HG03139 (cell line): ENCODE measurements at regions not wholly inside any gene's neighbourhood (a gene's known extent, or its start where the extent isn't known, plus 50 kb on each side); places are given as distances from the start of the nearest gene placed in this dataset.

Source experiments
- ATAC-seq: cut with Tn5 transposase; IDR thresholded peaks from one replicate; pipeline ENCODE4 v1.9.1; 2021; ENCODE audit not compliant: unreplicated experiment

- no peak for ATAC-seq
Observed at GRCh38 chr12:13597837-13598236, 383.6 kb downstream of the GRIN2B start.

GRCh38 chr12:13597166-13597565 is 384.2 kb downstream of the GRIN2B start:
- no peak for ATAC-seq

- ATAC-seq, result no peak
Observed at GRCh38 chr12:13596714-13597113, 384.7 kb downstream of the GRIN2B start.

- ATAC-seq, result no peak
Observed at GRCh38 chr12:13595536-13596443, 385.6 kb downstream of the GRIN2B start.

- no peak for ATAC-seq
Observed at GRCh38 chr12:13594731-13595514, 386.5 kb downstream of the GRIN2B start.

DNA sequence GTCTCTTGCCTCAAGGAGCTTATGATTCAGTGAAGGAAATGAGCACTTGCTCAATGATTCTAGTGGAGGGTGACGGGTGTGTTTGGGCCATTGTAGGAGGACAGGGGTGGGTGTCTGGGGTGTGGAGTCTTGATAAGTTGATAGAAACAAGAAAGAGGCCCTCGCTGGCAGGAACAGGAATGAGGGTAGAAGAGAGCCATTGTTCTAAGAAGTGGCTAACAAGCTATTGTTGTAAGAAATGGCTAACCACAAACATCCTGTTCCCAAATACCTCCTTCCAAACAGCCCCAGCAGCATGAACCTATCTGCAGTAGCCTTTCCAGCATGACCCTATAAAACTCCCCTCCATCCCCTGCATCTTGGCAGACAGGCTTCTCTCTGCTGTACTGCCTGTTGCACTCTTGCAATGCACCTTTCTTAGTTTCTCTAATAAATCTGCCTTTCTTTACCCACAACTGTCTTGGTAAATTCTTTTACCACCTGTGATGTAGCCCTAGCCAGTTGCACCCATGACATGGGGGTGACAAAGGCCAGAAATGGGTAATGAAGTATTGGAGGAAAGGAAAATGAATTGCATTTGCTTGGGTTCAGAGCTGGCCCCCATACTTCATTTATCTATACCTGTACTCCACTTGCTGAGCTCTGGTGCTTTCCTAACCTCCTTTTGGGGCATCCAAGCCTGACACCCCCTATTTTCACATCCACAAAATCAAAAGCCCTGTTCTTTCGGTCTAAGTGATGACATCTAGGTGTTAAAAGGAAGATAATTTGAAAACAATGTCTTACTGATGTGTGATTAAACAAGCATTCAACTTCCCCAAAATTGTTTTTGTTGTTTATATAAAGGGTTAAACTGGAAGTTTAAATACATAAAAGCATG is 389.1 kb downstream of the GRIN2B start:
- ATAC-seq, result no peak

- ATAC-seq, result no peak
Observed at GRCh38 chr12:13591488-13591887, 389.9 kb downstream of the GRIN2B start.

- ATAC-seq, result no peak
Observed at GRCh38 chr12:13591059-13591458, 390.3 kb downstream of the GRIN2B start.

DNA sequence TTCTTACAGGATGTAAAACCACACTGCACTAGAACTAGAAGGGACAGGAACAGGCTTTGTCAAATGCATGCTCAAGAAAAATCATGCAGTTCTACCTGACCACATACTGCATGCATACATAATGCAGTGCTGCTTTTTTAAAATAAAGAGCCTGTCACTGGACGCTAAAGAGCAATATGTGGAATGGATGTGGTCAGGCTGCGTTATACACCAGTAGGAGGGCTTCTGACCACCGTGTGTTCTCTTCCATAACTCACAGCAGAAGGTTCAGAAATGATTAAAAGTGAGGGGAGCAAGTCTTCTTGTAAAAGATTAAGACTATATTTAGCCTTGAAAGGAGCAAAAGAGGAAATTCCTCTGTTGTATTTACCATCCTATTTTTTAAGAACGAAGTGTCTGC is 392.0 kb downstream of the EMP1 start:
- no peak for ATAC-seq

- no peak for ATAC-seq
Observed at GRCh38 chr12:13587721-13588390, 391.3 kb downstream of the EMP1 start.

DNA sequence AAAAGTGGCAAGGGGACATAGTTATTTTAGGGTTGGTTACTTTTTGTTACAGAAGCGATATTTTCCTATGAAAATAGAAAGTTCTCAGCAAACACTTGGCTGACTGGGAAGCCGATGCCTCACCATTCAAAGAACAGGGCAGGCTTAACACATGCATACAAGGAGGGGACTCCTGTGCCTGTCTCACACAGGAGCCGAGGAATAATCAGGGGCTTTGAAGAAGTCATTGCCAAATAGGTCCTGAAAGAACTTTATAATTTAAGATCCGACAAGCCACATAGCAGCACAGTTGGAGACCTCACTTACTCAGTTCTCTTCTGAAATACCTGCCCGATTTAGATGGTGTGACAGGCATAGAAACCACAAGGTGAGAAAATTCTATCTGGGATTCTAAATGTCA is 389.8 kb downstream of the EMP1 start:
- no peak for ATAC-seq

GRCh38 chr12:13584541-13584940 is 388.0 kb downstream of the EMP1 start:
- ATAC-seq, result no peak

DNA sequence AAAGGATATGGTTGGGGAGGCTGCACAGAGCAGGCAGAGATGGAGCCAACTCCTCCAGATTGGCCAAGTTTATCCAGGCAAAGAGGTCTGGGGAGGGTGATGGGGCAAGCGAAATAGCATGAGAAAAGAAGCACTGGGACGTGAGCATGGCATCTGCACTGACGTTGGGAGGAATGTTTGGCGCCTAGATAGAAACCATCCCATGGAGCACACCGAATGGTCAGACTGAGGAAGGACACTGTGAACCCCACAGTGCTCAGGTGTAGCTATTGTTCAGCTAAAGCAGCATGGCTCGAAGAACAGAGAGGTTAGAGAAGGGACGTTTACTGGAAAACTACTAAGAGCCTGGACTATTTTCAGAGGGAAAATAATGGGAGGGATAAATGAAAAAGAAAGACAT is 387.1 kb downstream of the EMP1 start:
- ATAC-seq, result no peak

DNA sequence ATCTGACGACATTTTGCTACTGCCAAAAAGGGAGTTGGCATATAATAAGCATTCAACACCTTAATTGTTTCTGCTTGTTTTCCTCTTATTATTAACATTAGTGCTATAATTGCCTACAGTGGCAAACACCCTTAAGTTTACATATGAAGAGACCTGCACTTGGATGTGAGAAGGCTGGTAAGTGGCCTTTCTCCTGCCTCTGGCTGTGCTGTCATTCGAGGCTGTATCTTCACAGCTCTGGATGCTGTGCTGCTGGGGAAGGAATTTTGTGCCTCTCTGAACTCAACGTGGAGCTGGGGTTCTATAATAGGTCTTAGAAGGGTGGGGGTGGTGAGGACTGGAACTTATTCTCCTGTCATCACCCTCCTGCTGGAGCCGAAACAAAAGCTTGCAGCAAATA is 385.9 kb downstream of the EMP1 start:
- no peak for ATAC-seq

DNA sequence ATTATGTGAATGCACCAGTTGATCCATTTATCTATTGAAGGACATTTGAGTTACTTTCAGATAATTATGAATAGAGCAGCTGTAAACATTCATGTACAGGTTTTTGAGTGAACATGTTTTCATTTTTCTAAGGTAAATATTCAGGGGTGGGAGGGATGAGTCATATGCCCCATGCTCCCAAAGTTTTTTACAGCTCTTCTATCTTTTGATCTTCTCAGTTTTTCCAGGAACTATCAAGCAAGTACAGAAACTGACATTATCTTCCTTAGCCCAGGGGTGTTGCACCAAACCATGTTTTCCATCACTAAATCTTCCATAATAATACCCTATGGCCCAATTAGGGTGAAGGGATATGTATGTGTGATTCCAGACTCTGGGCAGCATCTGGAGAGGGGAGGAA is 384.5 kb downstream of the EMP1 start:
- no peak for ATAC-seq

- no peak for ATAC-seq
Observed at GRCh38 chr12:13580206-13580605, 383.7 kb downstream of the EMP1 start.

GRCh38 chr12:13576935-13577500 is 380.5 kb downstream of the EMP1 start:
- no peak for ATAC-seq

DNA sequence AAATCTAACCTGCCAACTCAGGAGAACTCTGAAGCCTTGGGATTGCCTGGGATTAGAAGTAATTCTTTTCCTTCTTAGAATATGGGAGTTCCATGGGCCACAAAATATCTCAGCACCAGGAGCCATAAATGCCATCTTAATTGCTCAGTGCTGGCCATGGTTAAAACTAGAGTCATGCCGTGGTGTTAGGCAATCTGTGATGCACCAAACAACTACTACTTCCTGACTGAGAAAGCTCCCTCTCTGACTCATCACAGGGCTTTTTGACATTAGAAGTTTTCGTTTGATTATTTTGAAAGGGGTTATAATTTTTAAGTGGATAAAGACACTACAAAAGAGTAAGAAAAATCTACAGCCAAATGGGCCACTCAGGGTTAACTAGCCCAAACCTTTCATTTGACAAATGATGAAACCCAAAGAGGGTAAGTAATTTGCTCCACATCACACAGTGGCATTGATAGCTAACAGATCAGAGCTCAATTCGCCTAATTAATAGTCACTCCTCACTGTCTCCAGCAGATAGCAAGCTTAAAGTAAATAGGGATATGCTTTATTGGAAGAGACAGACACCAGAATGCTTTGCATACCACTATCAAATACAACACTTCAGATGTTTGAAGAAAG is 377.3 kb downstream of the EMP1 start:
- no peak for ATAC-seq

- ATAC-seq, result no peak
Observed at GRCh38 chr12:13571035-13571434, 374.5 kb downstream of the EMP1 start.
